OCI-LY1 (cell line): ENCODE measurements at regions not wholly inside any gene's neighbourhood (a gene's known extent, or its start where the extent isn't known, plus 50 kb on each side); places are given as distances from the start of the nearest gene placed in this dataset.

ENCODE experiments used
- CTCF ChIP-seq: fragments of 200-600 bp; sonication (generic), shearing (Covaris generic); IDR thresholded peaks from 2 replicates; pipeline ENCODE4 v1.5.1; 2017; ENCODE audit warnings: mild to moderate bottlenecking, antibody characterized with exemption, low read length, moderate library complexity, mixed read lengths
- EZH2 ChIP-seq: fragments of 200-600 bp; sonication (generic), shearing (Covaris generic); IDR thresholded peaks from 2 replicates; pipeline ENCODE4 v1.8.0; 2017; ENCODE audit warnings: borderline replicate concordance, mixed run types, mild to moderate bottlenecking, antibody characterized with exemption, low read length, moderate library complexity, mixed read lengths

- TF ChIP-seq CTCF (no peak), EZH2 (no peak)
These were observed 92.3 kb downstream of the CTH start for GRCh38 chr1:70503358-70503757.
